Astrocyte of the spinal cord (primary cell): ENCODE measurements at regions not wholly inside any gene's neighbourhood (a gene's known extent, or its start where the extent isn't known, plus 50 kb on each side); places are given as distances from the start of the nearest gene placed in this dataset.

Experiments
- DNase-seq: peaks from one replicate; pipeline ENCODE4 v3.0.0; 2011; ENCODE audit warnings: low read depth, low spot score
- H3K4me3 ChIP-seq: 2 replicates; pipeline ENCODE4 v1.5.1; 2011; ENCODE audit warnings: low read depth, mild to moderate bottlenecking, low read length, moderate library complexity
- in situ Hi-C: cut with HindIII; loops from 2 replicates; pipeline ENCODE4 v1.10.0; 2017; ENCODE audit warnings: low sequenced_read_pairs
- TF ChIP-seq, protein P1 (sequence below): IDR thresholded peaks from 2 replicates; pipeline ENCODE4 v1.5.1; 2012; ENCODE audit warnings: low read depth, mild to moderate bottlenecking, low read length, inconsistent platforms

DNA sequence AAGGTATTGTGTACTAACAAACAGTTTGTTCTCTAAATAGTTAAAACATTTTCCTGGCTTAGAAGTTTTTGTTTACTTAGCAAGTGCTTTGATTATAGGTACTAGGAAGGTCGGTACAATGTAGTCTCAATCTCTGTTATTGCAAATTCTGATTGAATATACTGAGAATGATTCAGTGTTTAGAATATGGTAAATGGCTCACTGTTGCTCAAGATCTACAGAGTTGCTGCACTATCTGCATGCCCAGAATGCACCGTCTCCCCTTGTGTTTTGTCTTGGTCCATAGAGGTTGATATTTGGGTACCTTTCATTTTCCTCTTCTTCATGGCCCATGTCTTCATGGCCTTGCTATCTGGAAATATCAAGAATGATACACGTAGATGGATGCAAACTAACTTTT lies 99.6 kb downstream of the KLF6 start:
- TF ChIP-seq, protein P1, sequence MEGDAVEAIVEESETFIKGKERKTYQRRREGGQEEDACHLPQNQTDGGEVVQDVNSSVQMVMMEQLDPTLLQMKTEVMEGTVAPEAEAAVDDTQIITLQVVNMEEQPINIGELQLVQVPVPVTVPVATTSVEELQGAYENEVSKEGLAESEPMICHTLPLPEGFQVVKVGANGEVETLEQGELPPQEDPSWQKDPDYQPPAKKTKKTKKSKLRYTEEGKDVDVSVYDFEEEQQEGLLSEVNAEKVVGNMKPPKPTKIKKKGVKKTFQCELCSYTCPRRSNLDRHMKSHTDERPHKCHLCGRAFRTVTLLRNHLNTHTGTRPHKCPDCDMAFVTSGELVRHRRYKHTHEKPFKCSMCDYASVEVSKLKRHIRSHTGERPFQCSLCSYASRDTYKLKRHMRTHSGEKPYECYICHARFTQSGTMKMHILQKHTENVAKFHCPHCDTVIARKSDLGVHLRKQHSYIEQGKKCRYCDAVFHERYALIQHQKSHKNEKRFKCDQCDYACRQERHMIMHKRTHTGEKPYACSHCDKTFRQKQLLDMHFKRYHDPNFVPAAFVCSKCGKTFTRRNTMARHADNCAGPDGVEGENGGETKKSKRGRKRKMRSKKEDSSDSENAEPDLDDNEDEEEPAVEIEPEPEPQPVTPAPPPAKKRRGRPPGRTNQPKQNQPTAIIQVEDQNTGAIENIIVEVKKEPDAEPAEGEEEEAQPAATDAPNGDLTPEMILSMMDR, result no peak
- in situ Hi-C loops, result no loop called here
- H3K4me3 ChIP-seq, result no peak overlapping the region
- no peak for DNase-seq

DNA sequence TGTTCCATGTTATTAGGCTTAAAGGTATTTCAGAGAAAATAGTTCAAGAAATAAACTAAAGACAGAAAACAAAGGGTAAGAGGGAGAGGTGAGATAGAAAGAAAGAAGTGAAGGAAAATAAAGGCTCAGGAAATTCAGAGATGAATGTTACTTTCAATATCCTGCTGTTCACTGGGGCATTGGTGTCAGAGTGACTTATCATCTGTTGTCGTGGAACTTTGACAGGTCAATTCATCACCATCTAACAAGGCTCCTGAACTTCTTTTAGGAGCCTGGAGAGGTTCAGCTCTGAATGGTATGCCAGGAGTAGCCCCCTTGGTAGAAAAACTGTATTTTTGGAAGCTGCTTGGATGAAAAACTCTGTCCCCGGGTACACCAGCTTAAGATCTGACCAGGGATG lies 100.1 kb downstream of the KLF6 start:
- in situ Hi-C loops, result no loop called here
- TF ChIP-seq, protein P1, result no peak
- no peak for DNase-seq
- no peak overlapping the region for H3K4me3 ChIP-seq

DNA sequence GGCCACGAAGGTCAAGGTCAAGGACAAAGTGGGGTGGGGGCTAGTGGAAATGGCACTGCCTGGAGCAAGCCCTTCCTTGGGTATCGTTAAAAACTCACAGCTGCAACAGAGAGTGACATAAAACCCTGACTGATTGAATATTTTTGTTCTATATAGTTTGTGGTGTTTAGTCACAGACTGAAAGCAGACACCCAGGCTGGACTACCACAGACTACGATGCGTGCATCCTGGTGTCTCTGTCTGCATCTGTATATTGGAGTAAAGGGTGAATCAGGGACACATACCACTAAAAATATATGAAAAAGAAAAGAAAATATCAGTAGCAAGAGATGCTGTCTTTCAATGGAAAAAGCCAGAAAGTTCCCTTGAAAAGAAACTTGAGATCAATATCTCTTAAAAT lies 101.4 kb downstream of the KLF6 start:
- H3K4me3 ChIP-seq, result no peak overlapping the region
- in situ Hi-C loops, result no loop called here
- no peak for DNase-seq
- TF ChIP-seq, protein P1, result no peak

DNA sequence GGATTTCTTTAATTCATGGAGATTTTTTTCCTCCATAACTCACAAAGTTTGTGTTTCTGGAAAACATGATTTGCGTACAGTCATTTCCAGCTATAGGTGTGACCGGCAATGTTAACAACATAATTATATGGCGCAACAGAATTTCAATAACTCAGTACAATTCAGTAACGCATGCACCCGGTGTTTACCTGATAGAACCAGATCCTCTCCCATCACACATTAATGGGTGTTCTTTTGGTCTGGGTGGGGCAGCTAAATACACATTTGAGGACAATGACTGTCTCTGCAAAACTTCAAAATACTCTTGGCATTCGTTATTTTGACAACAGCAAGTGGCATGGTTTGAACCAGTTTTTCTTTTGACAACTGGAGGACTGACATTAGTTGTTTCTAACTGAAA lies 102.3 kb downstream of the KLF6 start:
- H3K4me3 ChIP-seq, result no peak overlapping the region
- TF ChIP-seq, protein P1, result no peak
- no peak for DNase-seq
- in situ Hi-C loops, result no loop called here

DNA sequence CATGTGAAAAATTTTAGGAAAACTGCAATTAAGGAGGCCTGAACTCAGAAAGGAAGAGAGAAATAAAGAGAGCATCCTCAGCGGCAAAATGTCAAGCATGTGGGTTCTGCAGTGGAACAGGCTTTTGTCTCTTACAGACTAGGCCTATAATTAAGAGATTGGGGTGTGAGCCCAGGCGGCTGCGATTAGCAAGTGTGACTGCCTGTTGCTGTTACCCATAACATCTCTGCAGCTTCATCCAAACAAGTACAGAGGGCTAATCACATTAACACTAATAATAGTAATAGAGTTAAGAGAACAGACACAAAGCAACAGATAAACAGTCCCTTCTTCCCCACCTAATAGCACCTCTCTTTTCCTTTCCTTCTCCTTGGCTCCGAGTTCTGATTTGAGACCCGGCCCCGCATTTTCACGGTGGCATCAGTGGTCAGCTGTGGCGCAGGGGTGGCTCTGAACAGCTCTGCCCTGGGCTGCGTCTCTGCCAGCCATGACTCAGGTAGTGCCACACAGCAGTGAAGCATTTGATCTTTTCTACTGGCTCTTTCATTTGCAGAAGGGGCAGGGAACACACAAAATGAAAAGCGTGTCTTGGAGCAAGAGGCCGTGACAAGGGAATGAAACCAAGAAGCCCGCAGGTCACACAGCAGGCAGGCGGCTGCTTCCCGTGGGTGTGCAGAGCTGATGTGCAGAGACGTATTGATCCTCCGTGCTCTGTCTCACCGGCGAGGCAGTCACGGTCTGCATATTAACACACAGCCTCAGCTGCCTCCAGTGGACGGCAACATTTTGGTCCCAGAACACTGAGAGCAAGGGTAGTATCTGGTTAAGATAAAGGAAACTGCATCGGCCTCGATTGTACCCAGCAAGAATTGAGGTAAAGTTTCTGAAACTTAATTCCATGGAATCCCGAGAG lies 103.1 kb downstream of the KLF6 start:
- TF ChIP-seq, protein P1, result no peak
- in situ Hi-C loops, result no loop called here
- peak; percentile 10 for DNase-seq
- H3K4me3 ChIP-seq, result no peak overlapping the region

DNA sequence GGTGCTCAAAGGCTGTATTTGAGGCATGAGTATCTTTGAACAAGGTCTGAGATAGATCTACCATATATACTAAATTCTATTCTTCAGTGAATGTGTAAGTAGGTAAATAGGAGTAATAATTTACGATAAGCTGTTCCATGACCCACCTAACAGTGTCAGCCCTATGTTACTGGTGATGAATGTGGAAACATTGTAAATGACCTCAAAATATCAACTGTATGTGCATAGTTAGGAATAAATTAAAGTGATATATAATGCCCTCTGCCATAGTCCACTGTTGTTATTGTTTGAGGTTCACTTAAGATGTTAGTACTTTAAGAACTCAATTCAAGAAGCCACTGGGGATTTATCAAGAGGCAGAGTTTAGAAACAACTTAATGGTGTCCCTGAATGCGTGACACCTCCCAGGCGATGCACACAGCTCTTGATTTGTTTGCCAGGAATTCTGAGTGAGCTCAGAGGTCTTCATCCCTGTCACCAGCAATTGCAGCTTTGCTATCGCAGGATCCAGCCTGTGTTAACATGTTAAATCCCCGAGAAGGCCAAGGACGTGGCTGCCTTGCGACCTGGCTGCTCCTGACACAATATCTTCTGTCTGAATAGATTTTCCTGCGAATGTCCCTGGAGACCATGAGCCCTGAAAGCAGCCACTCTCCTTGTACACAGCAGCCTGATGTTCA lies 104.9 kb downstream of the KLF6 start:
- DNase-seq, result no peak
- in situ Hi-C loops, result no loop called here
- H3K4me3 ChIP-seq, result no peak overlapping the region
- TF ChIP-seq, protein P1, result no peak
